GM12892 (cell line): ENCODE measurements at regions not wholly inside any gene's neighbourhood (a gene's known extent, or its start where the extent isn't known, plus 50 kb on each side); places are given as distances from the start of the nearest gene placed in this dataset.

Experiments
- DNase-seq: peaks from one replicate; pipeline ENCODE4 v3.0.0; 2011; ENCODE audit not compliant: insufficient read length
- FAIRE-seq: peaks from 2 replicates; lab custom pipeline; 2011; peaks lifted over from hg19 to GRCh38; lab: Jason Lieb, UNC
- POLR2A ChIP-seq: IDR thresholded peaks from 2 replicates; pipeline ENCODE4 v1.6.1; 2011; ENCODE audit warnings: low read depth, low read length, control low read depth
- POLR2AphosphoS5 ChIP-seq: IDR thresholded peaks from 2 replicates; pipeline ENCODE4 v1.6.1; 2011; ENCODE audit warnings: low read depth, low read length, control low read depth
- TAF1 ChIP-seq: IDR thresholded peaks from 2 replicates; pipeline ENCODE4 v1.6.1; 2011; ENCODE audit warnings: low read depth, mild to moderate bottlenecking, control low read depth, low read length, borderline replicate concordance

- TF ChIP-seq POLR2A (no peak), POLR2AphosphoS5 (no peak), TAF1 (no peak)
- FAIRE-seq (no peak), DNase-seq (no peak)
Measured at GRCh38 chr22:47839595-47840227, 1077.3 kb downstream of the TBC1D22A start.

- DNase-seq (no peak), FAIRE-seq (no peak)
- TF ChIP-seq POLR2AphosphoS5 = no peak
- TF ChIP-seq TAF1 = no peak
- no peak for TF ChIP-seq POLR2A
Measured at GRCh38 chr22:47837703-47838102, 1075.3 kb downstream of the TBC1D22A start.

GRCh38 chr22:47836957-47837356 is 1074.5 kb downstream of the TBC1D22A start:
- TF ChIP-seq TAF1 (no peak), POLR2A (no peak), POLR2AphosphoS5 (no peak)
- no peak for FAIRE-seq
- no peak for DNase-seq

- FAIRE-seq = no peak
- DNase-seq = no peak
- TF ChIP-seq POLR2AphosphoS5 (no peak), POLR2A (no peak), TAF1 (no peak)
Measured at GRCh38 chr22:47835726-47836125, 1073.3 kb downstream of the TBC1D22A start.

GRCh38 chr22:47826016-47826415 is 1063.6 kb downstream of the TBC1D22A start:
- FAIRE-seq (no peak), DNase-seq (no peak)
- TF ChIP-seq TAF1 (no peak), POLR2A (no peak), POLR2AphosphoS5 (no peak)

GRCh38 chr22:47822422-47822821 is 1060.0 kb downstream of the TBC1D22A start:
- DNase-seq (no peak), FAIRE-seq (no peak)
- TF ChIP-seq POLR2AphosphoS5 (no peak), POLR2A (no peak)

- DNase-seq (no peak), FAIRE-seq (no peak)
- TF ChIP-seq TAF1 (no peak), POLR2AphosphoS5 (no peak), POLR2A (no peak)
Measured at GRCh38 chr22:47818496-47818895, 1056.0 kb downstream of the TBC1D22A start.

- DNase-seq (no peak), FAIRE-seq (no peak)
- no peak for TF ChIP-seq TAF1
- no peak for TF ChIP-seq POLR2AphosphoS5
- no peak for TF ChIP-seq POLR2A
Measured at GRCh38 chr22:47817380-47817779, 1054.9 kb downstream of the TBC1D22A start.

GRCh38 chr22:47816863-47817210 is 1054.4 kb downstream of the TBC1D22A start:
- TF ChIP-seq TAF1 (no peak), POLR2A (no peak), POLR2AphosphoS5 (no peak)
- DNase-seq = no peak
- no peak for FAIRE-seq

- TF ChIP-seq POLR2A = no peak
- no peak for TF ChIP-seq TAF1
- no peak for TF ChIP-seq POLR2AphosphoS5
- FAIRE-seq (no peak), DNase-seq (no peak)
Measured at GRCh38 chr22:47816121-47816862, 1053.8 kb downstream of the TBC1D22A start.

GRCh38 chr22:47814474-47814873 is 1052.0 kb downstream of the TBC1D22A start:
- TF ChIP-seq POLR2AphosphoS5 = no peak
- TF ChIP-seq POLR2A = no peak
- TF ChIP-seq TAF1 = no peak
- FAIRE-seq = no peak
- DNase-seq = no peak

- no peak for TF ChIP-seq POLR2A
- TF ChIP-seq TAF1 = no peak
- no peak for TF ChIP-seq POLR2AphosphoS5
Measured at GRCh38 chr22:47813661-47814060, 1051.2 kb downstream of the TBC1D22A start.

More at GRCh38 chr22:47813661-47814060, 1051.2 kb downstream of the TBC1D22A start:
- no peak for FAIRE-seq
- DNase-seq = no peak
